Thyroid gland (tissue), 4 donors: ENCODE measurements at regions not wholly inside any gene's neighbourhood (a gene's known extent, or its start where the extent isn't known, plus 50 kb on each side); places are given as distances from the start of the nearest gene placed in this dataset.

Source experiments
- CTCF ChIP-seq, 6 experiments: fragments of 200-600 bp in 3 of 6; fragments of 450-650 bp in 3 of 6; sonication (generic) in 3 of 6; IDR thresholded peaks; one replicate each; pipeline ENCODE4 v1.5.1; 2016 to 2019; ENCODE audit warnings: antibody characterized with exemption in 6 of 6, mild to moderate bottlenecking in 2 of 6, inconsistent platforms in 1 of 6, moderate library complexity in 1 of 6
- POLR2A ChIP-seq, 2 donors: fragments of 450-650 bp; IDR thresholded peaks; one replicate each; pipeline ENCODE4 v1.6.1; 2017; ENCODE audit warnings: antibody characterized with exemption in 2 of 2, mild to moderate bottlenecking in 2 of 2, moderate library complexity in 1 of 2

GRCh38 chr18:39840406-39840805, 2114.6 kb upstream of the PIK3C3 start:
- TF ChIP-seq CTCF (IDR thresholded peaks at IDR 0.05) (no peak), POLR2A (IDR thresholded peaks at IDR 0.05) (no peak)
